ENCODE measurements at regions not wholly inside any gene's neighbourhood (a gene's known extent, or its start where the extent isn't known, plus 50 kb on each side); places are given as distances from the start of the nearest gene placed in this dataset.

GRCh38 chr4:166635367-166635766 is 598.9 kb downstream of the SPOCK3 start:
- no peak for DNase-seq (ENCODE audit: low spot score)

GRCh38 chr4:166637816-166638215 is 596.5 kb downstream of the SPOCK3 start:
- DNase-seq (ENCODE audit: low spot score): no peak

GRCh38 chr4:166655231-166655630 is 579.1 kb downstream of the SPOCK3 start:
- DNase-seq (ENCODE audit: low spot score): no peak

GRCh38 chr4:166655705-166656104 is 578.6 kb downstream of the SPOCK3 start:
- no peak for DNase-seq (ENCODE audit: low spot score)

GRCh38 chr4:166657261-166657660 is 577.0 kb downstream of the SPOCK3 start:
- no peak for DNase-seq (ENCODE audit: low spot score)

- no peak for DNase-seq (ENCODE audit: low spot score)
Observed at GRCh38 chr4:166658585-166658984, 575.7 kb downstream of the SPOCK3 start.

- DNase-seq (ENCODE audit: low spot score): no peak
Observed at GRCh38 chr4:166662266-166662843, 571.9 kb downstream of the SPOCK3 start.

- no peak for DNase-seq (ENCODE audit: low spot score)
Observed at GRCh38 chr4:166670341-166670740, 564.0 kb downstream of the SPOCK3 start.

- no peak for DNase-seq (ENCODE audit: low spot score)
Observed at GRCh38 chr4:166673911-166674310, 560.4 kb downstream of the SPOCK3 start.

GRCh38 chr4:166675411-166675810 is 558.9 kb downstream of the SPOCK3 start:
- no peak for DNase-seq (ENCODE audit: low spot score)

- DNase-seq (ENCODE audit: low spot score): no peak
Observed at GRCh38 chr4:166680796-166681195, 553.5 kb downstream of the SPOCK3 start.

- DNase-seq (ENCODE audit: low spot score): no peak
Observed at GRCh38 chr4:166682200-166682599, 552.1 kb downstream of the SPOCK3 start.
